SKM-1 treated with dmso at 0.1 percent for 144 hours (cell line): ENCODE measurements at regions not wholly inside any gene's neighbourhood (a gene's known extent, or its start where the extent isn't known, plus 50 kb on each side); places are given as distances from the start of the nearest gene placed in this dataset.
"Not testable (repeated sequence)": the region's sequence is repeated elsewhere in the genome, so short reads cannot be mapped to it uniquely, and the experiment has no call there.

Experiments used
- DNase-seq: peaks from one replicate; lab custom pipeline; 2025; ENCODE audit not compliant: unreplicated experiment; lab: John Stamatoyannopoulos, UW

GRCh38 chr2:230593765-230594164 is 118.9 kb upstream of the CAB39 start:
- DNase-seq = no peak

GRCh38 chr2:230594286-230594840 is 118.3 kb upstream of the CAB39 start:
- no peak for DNase-seq

DNA sequence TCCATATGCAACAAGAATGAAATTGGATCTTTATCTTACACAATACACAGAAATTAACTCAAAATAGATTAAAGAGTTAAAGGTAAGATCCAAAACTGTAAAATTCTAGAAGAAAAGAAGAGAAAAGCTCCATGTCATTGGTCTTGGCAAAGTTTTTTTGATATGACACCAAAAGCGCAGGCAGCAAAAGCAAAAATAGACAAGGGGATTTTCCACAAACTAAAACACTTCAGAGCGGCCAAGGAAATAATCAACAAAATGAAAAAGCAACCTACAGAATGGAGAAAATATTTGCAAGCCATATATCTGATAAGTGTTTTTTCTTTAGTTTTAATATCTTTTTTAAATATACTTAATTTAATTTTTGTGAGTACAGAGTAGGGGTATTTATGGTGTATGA is 112.8 kb upstream of the CAB39 start:
- no peak for DNase-seq

DNA sequence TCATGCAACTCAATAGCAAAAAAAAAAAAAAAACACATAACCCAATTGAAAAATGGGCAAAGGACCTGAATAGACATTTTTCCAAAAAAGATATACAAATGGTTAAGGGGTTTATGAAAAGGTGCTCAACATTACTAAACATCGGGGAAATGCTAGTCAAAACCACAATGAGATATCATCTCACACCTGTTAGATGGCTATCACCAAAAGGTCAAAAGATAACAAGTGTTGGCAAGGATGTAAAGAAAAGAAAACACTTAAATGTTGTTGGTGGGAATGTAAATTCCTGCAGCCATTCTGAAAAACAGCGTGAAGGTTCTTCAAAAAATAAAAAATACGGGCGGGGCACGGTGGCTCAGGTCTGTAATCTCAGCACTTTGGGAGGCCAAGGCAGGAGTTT is 112.4 kb upstream of the CAB39 start:
- DNase-seq = no peak

DNA sequence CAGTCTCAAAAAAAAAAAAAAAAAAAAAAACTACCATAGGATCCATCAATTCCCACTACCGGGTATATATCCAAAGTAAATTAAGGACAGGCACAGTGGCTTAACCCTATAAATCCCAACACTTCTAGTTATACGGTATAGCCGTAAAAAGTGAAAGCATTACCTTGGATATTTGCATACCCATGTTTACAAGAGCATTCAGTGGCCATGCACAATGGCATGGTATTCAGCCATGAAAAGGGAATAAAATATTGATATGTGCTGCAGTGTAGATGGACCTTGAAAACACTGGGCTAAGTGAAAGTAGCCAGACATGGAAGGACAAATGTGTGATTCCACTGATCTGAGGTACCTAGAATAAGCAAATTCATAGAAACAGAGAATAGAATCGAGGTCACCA is 111.8 kb upstream of the CAB39 start:
- DNase-seq = no peak

DNA sequence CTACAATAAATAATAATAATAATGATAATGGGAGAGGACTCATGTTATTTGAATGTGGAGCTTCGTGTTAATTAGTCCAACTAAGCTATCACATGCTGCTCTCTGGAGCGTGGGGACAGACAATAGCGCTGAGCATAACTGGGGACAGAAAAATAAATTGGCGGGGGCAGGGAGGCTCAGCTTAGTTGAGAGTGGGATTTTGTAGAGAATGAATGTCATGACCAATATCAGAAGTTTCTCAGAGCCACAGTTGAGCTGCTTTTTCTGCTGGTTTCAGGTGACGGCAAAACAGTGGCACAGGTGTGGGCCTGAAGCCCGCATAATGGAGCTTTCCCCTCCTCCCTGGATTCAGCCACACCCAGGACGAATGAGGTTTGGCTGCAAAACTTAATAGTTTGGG is 111.1 kb upstream of the CAB39 start:
- DNase-seq = no peak

- DNase-seq = peak; percentile 5
Measured at GRCh38 chr2:230602562-230603230, 109.9 kb upstream of the CAB39 start.

- not testable (repeated sequence) for DNase-seq
Measured at GRCh38 chr2:230603317-230603716, 109.3 kb upstream of the CAB39 start.

DNA sequence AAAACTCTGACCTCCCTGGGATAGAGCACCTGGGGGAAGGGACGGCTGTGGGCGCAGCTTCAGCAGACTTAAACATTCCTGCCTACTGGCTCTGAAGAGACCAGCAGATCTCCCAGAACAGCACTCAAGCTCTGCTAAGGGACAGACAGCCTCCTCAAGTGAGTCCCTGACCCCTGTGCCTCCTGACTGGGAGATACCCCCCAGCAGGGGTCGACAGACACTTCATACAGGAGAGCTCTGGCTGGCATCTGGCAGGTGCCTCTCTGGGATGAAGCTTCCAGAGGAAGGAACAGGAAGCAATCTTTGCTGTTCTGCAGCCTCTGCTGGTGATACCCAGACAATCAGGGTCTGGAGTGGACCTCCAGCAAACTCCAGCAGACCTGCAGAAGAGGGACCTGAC is 108.5 kb upstream of the CAB39 start:
- not testable (repeated sequence) for DNase-seq

- no peak for DNase-seq
Measured at GRCh38 chr2:230614040-230614439, 98.6 kb upstream of the CAB39 start.

DNA sequence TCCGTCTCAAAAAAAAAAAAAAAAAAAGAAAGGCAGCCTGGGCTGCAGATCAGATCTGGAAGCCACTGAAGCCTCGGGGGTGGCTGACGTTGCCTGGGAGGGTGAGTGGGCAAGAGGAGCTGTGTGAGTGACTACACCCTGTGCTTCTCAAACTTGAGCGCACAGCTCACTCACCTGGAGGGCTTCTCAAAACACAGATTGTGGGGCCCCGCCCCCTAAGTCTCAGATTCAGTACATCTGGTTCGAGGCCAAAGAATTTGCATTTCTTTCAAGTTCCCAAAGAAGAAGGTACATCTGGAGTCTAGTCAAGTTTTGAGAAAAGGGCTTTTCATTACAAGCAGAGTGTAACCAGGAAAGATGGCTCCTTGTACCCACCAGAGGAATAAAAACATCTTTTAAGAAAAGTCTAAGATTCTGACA is 97.7 kb upstream of the CAB39 start:
- no peak for DNase-seq

- DNase-seq = not testable (repeated sequence)
Measured at GRCh38 chr2:230617256-230617706, 95.4 kb upstream of the CAB39 start.

GRCh38 chr2:230619491-230619890 is 93.2 kb upstream of the CAB39 start:
- no peak for DNase-seq

DNA sequence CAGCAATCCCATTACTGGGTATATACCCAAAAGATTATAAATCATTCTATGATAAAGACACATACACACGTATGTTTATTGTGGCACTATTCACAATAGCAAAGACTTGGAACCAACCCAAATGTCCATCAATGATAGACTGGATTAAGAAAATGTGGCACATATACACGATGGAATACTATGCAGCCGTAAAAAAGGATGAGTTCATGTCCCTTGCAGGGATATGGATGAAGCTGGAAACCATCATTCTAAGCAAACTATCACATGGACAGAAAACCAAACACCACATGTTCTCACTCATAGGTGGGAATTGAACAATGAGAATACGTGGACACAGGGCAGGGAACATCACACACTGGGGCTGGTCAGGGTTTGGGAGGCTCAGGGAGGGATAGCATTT is 87.4 kb upstream of the CAB39 start:
- DNase-seq = not testable (repeated sequence)

GRCh38 chr2:230627091-230627490 is 85.6 kb upstream of the CAB39 start:
- not testable (repeated sequence) for DNase-seq

- no peak for DNase-seq
Measured at GRCh38 chr2:230627806-230628724, 84.6 kb upstream of the CAB39 start.

GRCh38 chr2:230631470-230631869 is 81.2 kb upstream of the CAB39 start:
- DNase-seq = no peak

GRCh38 chr2:230634146-230634545 is 78.5 kb upstream of the CAB39 start:
- DNase-seq = no peak

- DNase-seq = not testable (repeated sequence)
Measured at GRCh38 chr2:230634721-230635313, 77.8 kb upstream of the CAB39 start.

DNA sequence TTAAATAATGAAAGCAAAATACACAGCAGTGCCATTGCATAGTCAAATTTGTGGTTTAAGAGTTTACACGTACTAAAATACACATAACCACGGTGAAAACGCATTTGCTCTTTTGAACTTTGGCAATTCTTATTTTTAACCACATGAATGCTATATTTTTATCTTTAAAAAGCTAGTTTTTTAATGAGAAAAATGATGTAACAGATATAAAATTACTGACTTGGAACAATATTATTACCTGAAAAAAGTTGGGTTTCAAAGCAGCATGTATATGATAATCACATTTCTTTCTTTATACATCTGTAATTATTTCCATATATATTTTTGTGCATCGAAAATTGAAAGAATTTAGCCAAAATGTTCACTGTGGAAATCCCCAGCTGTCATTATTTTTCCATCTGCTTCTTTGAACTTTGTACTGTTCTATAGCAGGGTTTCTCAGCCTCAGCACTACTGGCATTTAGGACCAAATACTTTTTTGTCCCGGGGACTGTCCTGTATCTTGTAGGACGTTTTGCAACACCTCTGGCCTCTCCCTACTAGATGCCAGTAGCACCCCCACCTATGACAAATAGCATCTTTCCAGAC is 75.9 kb upstream of the CAB39 start:
- DNase-seq = no peak

GRCh38 chr2:230637486-230637885 is 75.2 kb upstream of the CAB39 start:
- not testable (repeated sequence) for DNase-seq
